HepG2 (cell line): ENCODE measurements at regions not wholly inside any gene's neighbourhood (a gene's known extent, or its start where the extent isn't known, plus 50 kb on each side); places are given as distances from the start of the nearest gene placed in this dataset.

ENCODE experiments used
- AGO1 ChIP-seq: fragments of 200-400 bp; formaldehyde crosslinking; IDR thresholded peaks from 2 replicates; pipeline ENCODE4 v1.6.1; 2017; ENCODE audit warnings: mild to moderate bottlenecking, low read depth, low read length, moderate library complexity; ENCODE audit not compliant: poor library complexity, severe bottlenecking
- ATF3 ChIP-seq: sonication (generic); formaldehyde crosslinking; IDR thresholded peaks from 2 replicates; pipeline ENCODE4 v1.4.0; 2020; ENCODE audit warnings: missing genetic modification reagents
- HNRNPLL ChIP-seq: fragments of 200-400 bp; formaldehyde crosslinking; IDR thresholded peaks from 2 replicates; pipeline ENCODE4 v1.6.1; 2017; ENCODE audit warnings: mild to moderate bottlenecking, low read depth, low read length; ENCODE audit not compliant: poor library complexity, severe bottlenecking
- NR2C2 ChIP-seq: sonication (generic); formaldehyde crosslinking; IDR thresholded peaks from 2 replicates; pipeline ENCODE4 v1.4.0; 2020; ENCODE audit warnings: missing genetic modification reagents, mild to moderate bottlenecking, moderate library complexity, borderline replicate concordance
- PBX3 ChIP-seq: sonication (generic); formaldehyde crosslinking; IDR thresholded peaks from 2 replicates; pipeline ENCODE4 v1.8.1; 2023; ENCODE audit warnings: missing genetic modification reagents, inconsistent platforms, borderline replicate concordance
- REPIN1 ChIP-seq: sonication (generic); formaldehyde crosslinking; IDR thresholded peaks from 2 replicates; pipeline ENCODE4 v1.8.0; 2022; ENCODE audit warnings: missing genetic modification reagents, low read depth, mild to moderate bottlenecking, borderline replicate concordance
- SRY ChIP-seq: sonication (generic); formaldehyde crosslinking; IDR thresholded peaks from 2 replicates; pipeline ENCODE4 v1.8.0; 2022; ENCODE audit warnings: mild to moderate bottlenecking, missing genetic modification reagents
- THRA ChIP-seq: sonication (generic); formaldehyde crosslinking; IDR thresholded peaks from 2 replicates; pipeline ENCODE4 v1.4.0; 2020; ENCODE audit warnings: missing genetic modification reagents, borderline replicate concordance
- ZBTB39 ChIP-seq: sonication (generic); formaldehyde crosslinking; IDR thresholded peaks from 2 replicates; pipeline ENCODE4 v1.5.0; 2020; ENCODE audit warnings: missing genetic modification reagents
- ZFP62 ChIP-seq: sonication (generic); formaldehyde crosslinking; IDR thresholded peaks from 2 replicates; pipeline ENCODE4 v1.4.0; 2020; ENCODE audit warnings: missing genetic modification reagents
- ZNF232 ChIP-seq: sonication (generic); formaldehyde crosslinking; IDR thresholded peaks from 2 replicates; pipeline ENCODE4 v1.4.0; 2020; ENCODE audit warnings: missing genetic modification reagents, borderline replicate concordance
- ZNF292 ChIP-seq: sonication (generic); formaldehyde crosslinking; IDR thresholded peaks from 2 replicates; pipeline ENCODE4 v1.8.1; 2022; ENCODE audit warnings: mild to moderate bottlenecking, low read depth, missing genetic modification reagents, borderline replicate concordance
- ZNF451 ChIP-seq: sonication (generic); formaldehyde crosslinking; IDR thresholded peaks from 2 replicates; pipeline ENCODE4 v1.5.0; 2020; ENCODE audit warnings: mild to moderate bottlenecking, missing genetic modification reagents
- ZNF552 ChIP-seq: sonication (generic); formaldehyde crosslinking; IDR thresholded peaks from 2 replicates; pipeline ENCODE4 v1.9.0; 2022; ENCODE audit warnings: missing genetic modification reagents, mild to moderate bottlenecking, borderline replicate concordance
- ZNF562 ChIP-seq: sonication (generic); formaldehyde crosslinking; IDR thresholded peaks from 2 replicates; pipeline ENCODE4 v1.8.0; 2022; ENCODE audit warnings: missing genetic modification reagents, borderline replicate concordance
- ZNF569 ChIP-seq: sonication (generic); formaldehyde crosslinking; IDR thresholded peaks from 2 replicates; pipeline ENCODE4 v1.5.0; 2020; ENCODE audit warnings: mild to moderate bottlenecking, missing genetic modification reagents, moderate library complexity, borderline replicate concordance
- ZNF572 ChIP-seq: sonication (generic); formaldehyde crosslinking; IDR thresholded peaks from 2 replicates; pipeline ENCODE4 v1.5.1; 2020; ENCODE audit warnings: mild to moderate bottlenecking, missing genetic modification reagents
- ZNF589 ChIP-seq: sonication (generic); formaldehyde crosslinking; conservative IDR thresholded peaks from 2 replicates; pipeline ENCODE4 v1.8.0; 2022; ENCODE audit warnings: mild to moderate bottlenecking, moderate library complexity, missing genetic modification reagents
- ZNF639 ChIP-seq: conservative IDR thresholded peaks from 2 replicates; pipeline ENCODE4 v1.6.1; 2018; ENCODE audit warnings: missing genetic modification reagents
- ZNF709 ChIP-seq: sonication (generic); formaldehyde crosslinking; IDR thresholded peaks from 2 replicates; pipeline ENCODE4 v1.5.0; 2020; ENCODE audit warnings: mild to moderate bottlenecking, missing genetic modification reagents
- ZNF724P ChIP-seq: sonication (generic); formaldehyde crosslinking; IDR thresholded peaks from 2 replicates; pipeline ENCODE4 v1.8.0; 2022; ENCODE audit warnings: missing genetic modification reagents, borderline replicate concordance
- ZNF770 ChIP-seq: sonication (generic); formaldehyde crosslinking; IDR thresholded peaks from 2 replicates; pipeline ENCODE4 v1.5.0; 2020; ENCODE audit warnings: mild to moderate bottlenecking, missing genetic modification reagents

- TF ChIP-seq THRA (peak; percentile 97), NR2C2 (CRISPR knock-in tag) (no peak), HNRNPLL (no peak), ZNF232 (CRISPR knock-in tag) (no peak), AGO1 (no peak), ATF3 (CRISPR knock-in tag) (no peak), ZNF572 (CRISPR knock-in tag) (no peak), PBX3 (CRISPR knock-in tag) (no peak), ZFP62 (CRISPR knock-in tag) (no peak), REPIN1 (CRISPR knock-in tag) (no peak), ZNF770 (no peak), ZNF709 (CRISPR knock-in tag) (no peak), ZNF569 (CRISPR knock-in tag) (no peak), ZNF552 (CRISPR knock-in tag) (no peak), ZNF562 (CRISPR knock-in tag) (no peak), ZNF292 (CRISPR knock-in tag) (no peak), ZNF639 (CRISPR knock-in tag) (no peak), SRY (CRISPR knock-in tag) (no peak), ZNF589 (no peak), ZNF724P (CRISPR knock-in tag) (no peak), ZNF451 (CRISPR knock-in tag) (no peak), ZBTB39 (no peak)
Observed at GRCh38 chr3:20589275-20589674, 403.3 kb upstream of the SGO1 start (continued).
